Prostate gland (tissue), 2 donors: ENCODE measurements at regions not wholly inside any gene's neighbourhood (a gene's known extent, or its start where the extent isn't known, plus 50 kb on each side); places are given as distances from the start of the nearest gene placed in this dataset.

Experiments used
- DNase-seq: peaks from one replicate; pipeline ENCODE4 v3.0.0-alpha.2; 2019; ENCODE audit warnings: low spot score
- H3K27ac ChIP-seq, 2 donors: fragments of 200-600 bp; sonication (generic); 2 replicates each; pipeline ENCODE4 v1.5.1; 2017 to 2019
- H3K27me3 ChIP-seq: fragments of 200-600 bp; sonication (generic); replicated peaks from 2 replicates; pipeline ENCODE4 v1.5.1; 2019; ENCODE audit not compliant: insufficient read depth
- H3K36me3 ChIP-seq, 2 donors: fragments of 200-600 bp; sonication (generic); 1 replicate in 1 of 2; 2 replicates in 1 of 2; pipeline versions ENCODE4 v1.5.1 to v1.8.1; 2017 to 2019
- H3K4me1 ChIP-seq: fragments of 200-600 bp; sonication (generic); replicated peaks from 2 replicates; pipeline ENCODE4 v1.5.1; 2019
- H3K4me3 ChIP-seq, 2 donors: fragments of 200-600 bp; sonication (generic); 2 replicates each; pipeline ENCODE4 v1.5.1; 2017 to 2019
- H3K9me3 ChIP-seq: fragments of 200-600 bp; sonication (generic); 2 replicates; pipeline ENCODE4 v1.5.1; 2017
- CTCF ChIP-seq, 4 experiments: fragments of 200-600 bp in 2 of 4; fragments of 450-650 bp in 2 of 4; sonication (generic) in 2 of 4; IDR thresholded peaks; 1 replicate in 3 of 4; 2 replicates in 1 of 4; pipeline ENCODE4 v1.5.1; 2016 to 2019; ENCODE audit warnings: antibody characterized with exemption in 4 of 4, mild to moderate bottlenecking in 2 of 4, moderate library complexity in 2 of 4
- POLR2A ChIP-seq: fragments of 450-650 bp; IDR thresholded peaks from one replicate; pipeline ENCODE4 v1.6.1; 2016; ENCODE audit warnings: antibody characterized with exemption, mild to moderate bottlenecking
- POLR2AphosphoS5 ChIP-seq: sonication (generic); formaldehyde crosslinking; IDR thresholded peaks from one replicate; pipeline ENCODE4 v1.6.1; 2017; ENCODE audit warnings: antibody characterized with exemption
- WGBS: methylation state at CpG from one replicate; pipeline ENCODE4 v1.1.5; 2018; 5-methylcytosine and 5-hydroxymethylcytosine counted together
- intact Hi-C: fragments of 100-400 bp; cut with DNase I; formaldehyde crosslinking; loops from one replicate; pipeline ENCODE4 v1.14.2; 2022

- TF ChIP-seq CTCF (IDR thresholded peaks at IDR 0.05), result no peak
- no peak for TF ChIP-seq POLR2AphosphoS5
- WGBS, result 56% methylated on average over 7 of the region's 7 CpGs
- H3K9me3 ChIP-seq, result no peaks in the 10 kb centered on the region
- intact Hi-C loops, result no loop called here
- no peaks in the 10 kb centered on the region for H3K36me3 ChIP-seq
- no peaks in the 10 kb centered on the region for H3K4me1 ChIP-seq
- no peak for DNase-seq
- no peak overlapping the region for H3K4me3 ChIP-seq
- no peak overlapping the region for H3K27ac ChIP-seq
- H3K27me3 ChIP-seq, result no peaks in the 10 kb centered on the region
These were observed 359.3 kb downstream of the SH2D4B start for GRCh38 chr10:80896959-80897358.

DNA sequence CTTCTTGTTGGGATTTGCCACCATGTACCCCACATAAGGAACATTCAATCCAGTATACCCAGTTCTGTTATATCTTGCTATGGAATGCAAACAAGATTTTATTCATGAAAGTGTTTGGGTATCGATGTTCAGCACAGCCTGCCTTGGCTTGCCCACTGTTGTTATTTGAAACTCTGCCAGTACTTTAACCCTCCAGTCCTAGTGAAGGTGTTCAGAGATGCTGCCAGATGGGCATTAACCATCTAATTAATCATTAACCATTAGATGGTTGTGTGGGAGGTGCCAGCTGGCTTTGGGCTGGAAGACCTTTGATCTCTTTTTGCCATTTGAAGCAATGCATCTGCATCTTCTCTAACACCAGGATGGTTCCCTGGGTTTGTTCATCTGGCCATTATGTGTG lies 363.0 kb downstream of the SH2D4B start:
- Histone ChIP-seq H3K4me3 (no peak overlapping the region), H3K27ac (no peak overlapping the region), H3K27me3 (no peaks in the 10 kb centered on the region), H3K4me1 (no peaks in the 10 kb centered on the region), H3K36me3 (no peaks in the 10 kb centered on the region), H3K9me3 (no peaks in the 10 kb centered on the region)
- no peak for TF ChIP-seq POLR2AphosphoS5
- TF ChIP-seq CTCF (IDR thresholded peaks at IDR 0.05), result no peak
- TF ChIP-seq POLR2A, result no peak
- WGBS, result 19% methylated on average over 1 of the region's 1 CpG
- DNase-seq, result peak; percentile 10
- intact Hi-C loops, result no loop called here

GRCh38 chr10:80908611-80909010 lies 370.9 kb downstream of the SH2D4B start:
- no peaks in the 10 kb centered on the region for H3K4me1 ChIP-seq
- no peak overlapping the region for H3K4me3 ChIP-seq
- DNase-seq, result no peak
- H3K36me3 ChIP-seq, result no peaks in the 10 kb centered on the region
- intact Hi-C loops, result no loop called here
- TF ChIP-seq POLR2AphosphoS5 (no peak), CTCF (IDR thresholded peaks at IDR 0.05) (no peak), POLR2A (no peak)
- WGBS, result 30% methylated on average over 6 of the region's 6 CpGs
- H3K9me3 ChIP-seq, result no peaks in the 10 kb centered on the region
- no peaks in the 10 kb centered on the region for H3K27me3 ChIP-seq
- H3K27ac ChIP-seq, result no peak overlapping the region

GRCh38 chr10:80909254-80909653 lies 371.6 kb downstream of the SH2D4B start:
- Histone ChIP-seq H3K27ac (no peak overlapping the region), H3K4me3 (no peak overlapping the region), H3K9me3 (no peaks in the 10 kb centered on the region), H3K36me3 (no peaks in the 10 kb centered on the region), H3K4me1 (no peaks in the 10 kb centered on the region), H3K27me3 (no peaks in the 10 kb centered on the region)
- TF ChIP-seq POLR2AphosphoS5, result no peak
- TF ChIP-seq POLR2A, result no peak
- no peak for TF ChIP-seq CTCF (IDR thresholded peaks at IDR 0.05)
- DNase-seq, result no peak
- intact Hi-C loops, result no loop called here
- 59% methylated on average over 5 of the region's 5 CpGs for WGBS

- 47% methylated on average over 5 of the region's 5 CpGs for WGBS
- no peak for DNase-seq
- H3K4me1 ChIP-seq, result no peaks in the 10 kb centered on the region
These were observed 379.9 kb downstream of the SH2D4B start for GRCh38 chr10:80917636-80918035.

More at GRCh38 chr10:80917636-80918035, 379.9 kb downstream of the SH2D4B start:
- intact Hi-C loops, result no loop called here
- Histone ChIP-seq H3K9me3 (no peaks in the 10 kb centered on the region), H3K27me3 (no peaks in the 10 kb centered on the region), H3K4me3 (no peak overlapping the region), H3K36me3 (no peaks in the 10 kb centered on the region), H3K27ac (no peak overlapping the region)
- TF ChIP-seq POLR2AphosphoS5 (no peak), POLR2A (no peak), CTCF (IDR thresholded peaks at IDR 0.05) (no peak)
